Pancreas (tissue), 10 donors: ENCODE measurements at regions not wholly inside any gene's neighbourhood (a gene's known extent, or its start where the extent isn't known, plus 50 kb on each side); places are given as distances from the start of the nearest gene placed in this dataset.

ENCODE experiments used
- ATAC-seq, 4 donors: fragments of 200-7000 bp; cut with Tn5 transposase; one replicate each; pipeline versions ENCODE4 v1.8.0 to v1.9.1; 2020; ENCODE audit warnings: mild to moderate bottlenecking in 4 of 4, moderate library complexity in 4 of 4
- DNase-seq, 6 donors: peaks; one replicate each; pipeline ENCODE4 v3.0.0-alpha.2; 2020
- FAIRE-seq: peaks from 2 replicates; lab custom pipeline; 2012; peaks lifted over from hg19 to GRCh38; lab: Jason Lieb, UNC
- H3K27ac ChIP-seq, 4 donors: fragments of 200-600 bp; sonication (generic); 1 replicate in 3 of 4; 2 replicates in 1 of 4; pipeline versions ENCODE4 v1.5.0 to v1.8.0; 2020
- H3K27me3 ChIP-seq, 4 donors: fragments of 200-600 bp; one replicate each; pipeline ENCODE4 v1.8.0; 2021
- H3K36me3 ChIP-seq, 3 donors: fragments of 200-600 bp; sonication (generic) in 1 of 3; one replicate each; pipeline versions ENCODE4 v1.5.0 to v1.8.0; 2020 to 2021
- H3K4me1 ChIP-seq, 3 donors: fragments of 200-600 bp; one replicate each; pipeline ENCODE4 v1.8.0; 2021
- H3K4me3 ChIP-seq, 4 donors: fragments of 200-600 bp; sonication (generic) in 2 of 4; one replicate each; pipeline versions ENCODE4 v1.5.0 to v1.8.0; 2020 to 2021
- H3K9me3 ChIP-seq, 4 donors: fragments of 200-600 bp; one replicate each; pipeline ENCODE4 v1.8.0; 2021
- WGBS, 2 donors: extraction: QIAGEN DNeasy Blood & Tissue Kit; methylation state at CpG; one replicate each; pipeline ENCODE4 v1.1.7; 2013; 5-methylcytosine and 5-hydroxymethylcytosine counted together
- intact Hi-C, 3 donors: fragments of 100-400 bp; cut with DNase I; formaldehyde crosslinking; loops; one replicate each; pipeline versions ENCODE4 v1.11.1 to v1.14.2; 2022
- TF ChIP-seq, protein P1 (sequence below), 4 donors: fragments of 200-600 bp; sonication (generic) in 3 of 4; IDR thresholded peaks; one replicate each; pipeline versions ENCODE4 v1.5.0 to v1.8.0; 2021; ENCODE audit warnings: antibody characterized with exemption in 4 of 4
- donor health status: healthy with polysubstance abuse.
- donor health status: DM: no; HTN: no; CAD: no; lungs with moderate emphysema.
- donor health status: DM: no; HTN: no; CAD: no.
- donor health status: control.
- donor health status: control.
- donor health status: Bipolar disorder and iron deficiency.
- donor health status: DM: yes; HTN: yes; CAD: no.
- donor health status: DM: no; HTN: no; CAD: no.
- donor health status: DM: no; HTN: no; CAD: no.
- donor health status: DM: yes; HTN: yes; CAD: no.

DNA sequence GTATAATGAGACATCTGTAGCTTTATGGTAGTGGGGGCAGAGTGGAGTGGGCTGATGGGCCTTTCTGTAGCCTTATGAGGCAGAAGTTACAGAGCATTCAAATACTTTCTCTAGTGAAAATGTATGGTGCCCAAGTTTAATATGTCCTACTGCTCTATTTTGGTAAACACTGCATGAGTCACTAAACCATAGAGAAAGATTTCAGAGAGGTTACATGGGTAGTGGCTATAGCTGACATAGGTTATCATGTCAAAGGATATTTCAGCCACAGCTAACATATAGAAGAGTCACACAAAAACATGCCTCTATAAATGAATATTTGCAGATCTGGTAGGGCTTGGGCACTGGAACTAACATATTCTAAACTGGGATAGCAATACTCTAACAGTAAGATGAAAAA is 212.4 kb upstream of the USP25 start:
- H3K36me3 ChIP-seq = no peaks in the 10 kb centered on the region
- H3K27me3 ChIP-seq = no peaks in the 10 kb centered on the region
- TF ChIP-seq, protein P1, sequence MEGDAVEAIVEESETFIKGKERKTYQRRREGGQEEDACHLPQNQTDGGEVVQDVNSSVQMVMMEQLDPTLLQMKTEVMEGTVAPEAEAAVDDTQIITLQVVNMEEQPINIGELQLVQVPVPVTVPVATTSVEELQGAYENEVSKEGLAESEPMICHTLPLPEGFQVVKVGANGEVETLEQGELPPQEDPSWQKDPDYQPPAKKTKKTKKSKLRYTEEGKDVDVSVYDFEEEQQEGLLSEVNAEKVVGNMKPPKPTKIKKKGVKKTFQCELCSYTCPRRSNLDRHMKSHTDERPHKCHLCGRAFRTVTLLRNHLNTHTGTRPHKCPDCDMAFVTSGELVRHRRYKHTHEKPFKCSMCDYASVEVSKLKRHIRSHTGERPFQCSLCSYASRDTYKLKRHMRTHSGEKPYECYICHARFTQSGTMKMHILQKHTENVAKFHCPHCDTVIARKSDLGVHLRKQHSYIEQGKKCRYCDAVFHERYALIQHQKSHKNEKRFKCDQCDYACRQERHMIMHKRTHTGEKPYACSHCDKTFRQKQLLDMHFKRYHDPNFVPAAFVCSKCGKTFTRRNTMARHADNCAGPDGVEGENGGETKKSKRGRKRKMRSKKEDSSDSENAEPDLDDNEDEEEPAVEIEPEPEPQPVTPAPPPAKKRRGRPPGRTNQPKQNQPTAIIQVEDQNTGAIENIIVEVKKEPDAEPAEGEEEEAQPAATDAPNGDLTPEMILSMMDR (IDR thresholded peaks at IDR 0.05) = no peak
- ATAC-seq (no peak), FAIRE-seq (no peak), DNase-seq (no peak)
- H3K27ac ChIP-seq = no peak overlapping the region
- H3K9me3 ChIP-seq = no peaks in the 10 kb centered on the region
- H3K4me1 ChIP-seq = no peaks in the 10 kb centered on the region
- intact Hi-C loops = no loop called here
- no peak overlapping the region for H3K4me3 ChIP-seq

DNA sequence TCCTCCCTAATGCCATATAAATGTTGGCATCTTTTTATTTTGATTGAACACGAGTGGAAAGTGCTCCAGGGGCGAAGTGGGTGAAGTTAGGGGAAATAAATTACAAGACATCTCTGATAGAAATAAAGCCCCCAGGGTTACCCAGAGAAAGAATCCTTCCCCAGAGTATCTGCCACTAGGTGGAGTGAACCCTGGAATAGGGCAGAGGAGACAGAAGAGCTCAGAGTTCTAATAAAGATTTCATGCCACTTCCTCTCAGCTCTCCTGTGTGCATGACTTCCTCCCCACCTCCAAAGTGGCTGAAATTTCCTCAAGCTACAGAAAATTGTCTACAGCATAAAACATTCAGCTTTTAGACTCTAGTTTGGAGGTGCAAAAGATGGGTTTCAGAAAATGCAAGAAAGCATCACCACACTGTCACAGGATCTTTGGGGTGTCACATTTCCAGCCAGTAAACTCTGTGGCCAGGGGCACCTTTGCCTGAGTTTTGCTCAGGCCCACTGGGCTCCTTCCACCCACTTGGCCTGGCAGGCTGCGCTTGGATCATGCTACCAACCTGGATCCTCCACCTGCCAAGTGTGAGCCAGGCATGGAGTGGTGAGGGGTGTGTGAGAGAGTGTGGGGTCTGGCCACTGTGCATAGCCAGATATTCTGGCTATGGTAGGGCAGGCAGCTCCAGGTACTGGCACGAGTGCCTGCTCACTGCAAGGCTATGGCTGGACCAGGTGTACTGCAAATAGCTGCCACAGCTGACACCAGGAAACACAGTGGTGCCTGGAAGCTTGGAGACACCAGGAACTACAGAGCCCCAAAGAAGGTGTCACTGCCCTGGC is 208.8 kb upstream of the USP25 start:
- H3K4me1 ChIP-seq = no peaks in the 10 kb centered on the region
- no peak overlapping the region for H3K4me3 ChIP-seq
- WGBS, 2 donors = 62 to 65% methylated on average over 4 of the region's 4 CpGs
- TF ChIP-seq, protein P1 (IDR thresholded peaks at IDR 0.05) = no peak
- DNase-seq (no peak), ATAC-seq (no peak), FAIRE-seq (no peak)
- no peaks in the 10 kb centered on the region for H3K9me3 ChIP-seq
- intact Hi-C loops = no loop called here
- H3K36me3 ChIP-seq = no peaks in the 10 kb centered on the region
- H3K27me3 ChIP-seq = no peaks in the 10 kb centered on the region
- H3K27ac ChIP-seq = no peak overlapping the region

DNA sequence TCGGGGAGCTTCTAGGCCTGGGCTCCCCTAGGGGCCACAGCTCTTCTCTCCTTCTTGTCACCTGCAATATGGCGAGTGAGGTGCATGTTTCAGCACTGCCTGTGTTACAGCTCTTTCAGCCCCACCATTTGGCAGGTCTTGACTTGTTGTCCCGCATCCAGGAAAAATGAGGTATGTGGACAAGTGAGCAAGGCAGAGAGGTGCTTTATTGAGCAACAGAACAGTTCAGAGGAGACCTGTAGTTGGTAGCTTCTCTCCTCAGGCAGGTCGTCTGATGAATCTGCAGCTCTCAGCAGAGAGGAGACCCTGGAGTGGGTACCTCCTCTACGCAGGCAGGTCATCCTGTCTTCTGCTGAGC is 208.2 kb upstream of the USP25 start:
- DNase-seq = no peak
- intact Hi-C loops = no loop called here
- 83 to 91% methylated on average over 5 of the region's 5 CpGs for WGBS, 2 donors
- no peak for ATAC-seq
- TF ChIP-seq, protein P1 (IDR thresholded peaks at IDR 0.05) = no peak
- no peaks in the 10 kb centered on the region for H3K36me3 ChIP-seq
- no peaks in the 10 kb centered on the region for H3K9me3 ChIP-seq
- no peak overlapping the region for H3K27ac ChIP-seq
- H3K27me3 ChIP-seq = no peaks in the 10 kb centered on the region
- H3K4me1 ChIP-seq = no peaks in the 10 kb centered on the region
- no peak for FAIRE-seq
- no peak overlapping the region for H3K4me3 ChIP-seq

DNA sequence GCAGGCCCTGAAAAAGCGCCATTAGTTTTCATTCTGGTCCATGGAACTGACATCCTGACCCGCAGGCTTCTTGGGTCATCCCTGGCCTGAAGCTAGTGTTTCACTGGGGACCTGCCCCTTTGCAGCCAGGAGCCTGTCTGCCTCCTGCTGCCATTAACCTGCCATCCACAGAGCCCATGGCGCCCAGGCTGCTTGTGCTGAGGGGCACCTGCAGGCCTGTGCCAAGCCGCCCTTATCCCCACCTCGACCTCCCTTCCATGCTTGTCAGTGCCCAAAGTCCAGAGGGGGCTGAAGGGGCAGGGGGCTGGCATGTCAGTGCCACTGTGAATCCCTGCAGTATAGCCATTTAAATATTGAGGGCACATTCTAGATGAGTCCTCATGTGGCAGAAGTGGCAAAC is 207.6 kb upstream of the USP25 start:
- no peak for ATAC-seq

DNA sequence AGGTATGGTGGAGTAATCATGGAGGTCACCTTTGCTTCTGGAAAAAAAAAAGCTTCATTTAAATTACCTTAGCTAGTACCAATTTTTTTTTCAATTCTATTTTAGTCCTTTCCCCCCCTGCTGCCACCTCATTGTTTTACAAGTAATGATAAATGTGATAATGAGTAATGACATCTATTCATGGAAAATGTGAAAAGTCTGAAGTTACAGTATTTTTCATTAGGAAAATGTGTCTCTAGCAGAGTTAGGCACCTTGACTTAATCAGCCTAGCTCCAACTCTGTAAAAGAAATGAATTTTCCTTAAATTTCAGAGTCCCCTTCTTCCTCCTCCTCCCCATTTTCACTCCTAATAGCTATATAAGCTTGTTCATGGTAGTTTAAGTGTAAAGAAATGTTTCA is 204.9 kb upstream of the USP25 start:
- no peak overlapping the region for H3K27ac ChIP-seq
- TF ChIP-seq, protein P1 (IDR thresholded peaks at IDR 0.05) = no peak
- H3K27me3 ChIP-seq = no peaks in the 10 kb centered on the region
- no peaks in the 10 kb centered on the region for H3K4me1 ChIP-seq
- H3K4me3 ChIP-seq = no peak overlapping the region
- H3K36me3 ChIP-seq = no peaks in the 10 kb centered on the region
- ATAC-seq (no peak), DNase-seq (no peak), FAIRE-seq (no peak)
- no peaks in the 10 kb centered on the region for H3K9me3 ChIP-seq
- intact Hi-C loops = no loop called here

More for the DNA sequence above, 207.6 kb upstream of the USP25 start:
- FAIRE-seq (no peak), DNase-seq (no peak)
- Histone ChIP-seq H3K4me1 (no peaks in the 10 kb centered on the region), H3K27me3 (no peaks in the 10 kb centered on the region), H3K4me3 (no peak overlapping the region), H3K9me3 (no peaks in the 10 kb centered on the region), H3K36me3 (no peaks in the 10 kb centered on the region), H3K27ac (no peak overlapping the region)
- WGBS, 2 donors = 90 to 91% methylated on average over 5 of the region's 5 CpGs
- TF ChIP-seq, protein P1 (IDR thresholded peaks at IDR 0.05) = no peak
- intact Hi-C loops = no loop called here
